Endothelial cell (in vitro differentiated cells): ENCODE measurements at regions not wholly inside any gene's neighbourhood (a gene's known extent, or its start where the extent isn't known, plus 50 kb on each side); places are given as distances from the start of the nearest gene placed in this dataset.

Source experiments
- DNase-seq: peaks from one replicate; pipeline ENCODE4 v3.0.0; 2021; ENCODE audit warnings: low spot score
- H3K27ac Mint-ChIP-seq: one replicate; pipeline ENCODE4 v1.8.0; 2021; ENCODE audit warnings: mixed read lengths, inconsistent platforms; ENCODE audit not compliant: unreplicated experiment
- H3K27me3 Mint-ChIP-seq: one replicate; pipeline ENCODE4 v1.8.0; 2021; ENCODE audit warnings: mild to moderate bottlenecking, moderate library complexity, mixed read lengths, inconsistent platforms; ENCODE audit not compliant: unreplicated experiment
- H3K36me3 Mint-ChIP-seq: one replicate; pipeline ENCODE4 v1.8.0; 2021; ENCODE audit warnings: mild to moderate bottlenecking, low read depth, mixed read lengths, inconsistent platforms; ENCODE audit not compliant: unreplicated experiment
- H3K4me1 Mint-ChIP-seq: one replicate; pipeline ENCODE4 v1.8.0; 2021; ENCODE audit warnings: mild to moderate bottlenecking, mixed read lengths, inconsistent platforms; ENCODE audit not compliant: unreplicated experiment
- H3K4me3 Mint-ChIP-seq: one replicate; pipeline ENCODE4 v1.8.0; 2021; ENCODE audit warnings: mild to moderate bottlenecking, mixed read lengths, inconsistent platforms; ENCODE audit not compliant: unreplicated experiment
- H3K9me3 Mint-ChIP-seq: one replicate; pipeline ENCODE4 v1.8.0; 2021; ENCODE audit warnings: mixed read lengths, inconsistent platforms; ENCODE audit not compliant: unreplicated experiment
- TF ChIP-seq, protein P1 (sequence below): fragments of 200-600 bp; sonication (generic); IDR thresholded peaks from one replicate; pipeline ENCODE4 v1.5.0; 2021; ENCODE audit warnings: antibody characterized with exemption; ENCODE audit not compliant: unreplicated experiment

DNA sequence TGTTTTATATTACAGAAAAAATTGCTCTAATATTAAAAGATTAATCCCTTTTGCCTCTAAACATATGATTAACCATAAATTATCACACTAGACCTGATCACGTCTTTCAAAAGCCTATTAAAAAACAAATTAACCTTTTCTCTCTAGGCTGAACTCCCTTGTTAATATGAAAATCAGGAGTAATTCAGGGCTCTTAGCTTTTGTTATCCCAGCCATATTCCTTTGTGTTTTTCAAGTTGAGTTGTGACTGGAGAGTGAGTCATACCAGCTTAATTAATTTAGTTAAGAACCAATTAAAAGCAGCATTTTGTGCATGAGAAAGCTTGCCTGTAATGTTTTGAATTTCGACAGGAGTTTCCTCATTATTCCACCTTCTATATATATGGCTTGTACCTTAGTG is 385.8 kb downstream of the VGLL3 start:
- no peak for DNase-seq
- TF ChIP-seq, protein P1, sequence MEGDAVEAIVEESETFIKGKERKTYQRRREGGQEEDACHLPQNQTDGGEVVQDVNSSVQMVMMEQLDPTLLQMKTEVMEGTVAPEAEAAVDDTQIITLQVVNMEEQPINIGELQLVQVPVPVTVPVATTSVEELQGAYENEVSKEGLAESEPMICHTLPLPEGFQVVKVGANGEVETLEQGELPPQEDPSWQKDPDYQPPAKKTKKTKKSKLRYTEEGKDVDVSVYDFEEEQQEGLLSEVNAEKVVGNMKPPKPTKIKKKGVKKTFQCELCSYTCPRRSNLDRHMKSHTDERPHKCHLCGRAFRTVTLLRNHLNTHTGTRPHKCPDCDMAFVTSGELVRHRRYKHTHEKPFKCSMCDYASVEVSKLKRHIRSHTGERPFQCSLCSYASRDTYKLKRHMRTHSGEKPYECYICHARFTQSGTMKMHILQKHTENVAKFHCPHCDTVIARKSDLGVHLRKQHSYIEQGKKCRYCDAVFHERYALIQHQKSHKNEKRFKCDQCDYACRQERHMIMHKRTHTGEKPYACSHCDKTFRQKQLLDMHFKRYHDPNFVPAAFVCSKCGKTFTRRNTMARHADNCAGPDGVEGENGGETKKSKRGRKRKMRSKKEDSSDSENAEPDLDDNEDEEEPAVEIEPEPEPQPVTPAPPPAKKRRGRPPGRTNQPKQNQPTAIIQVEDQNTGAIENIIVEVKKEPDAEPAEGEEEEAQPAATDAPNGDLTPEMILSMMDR, result no peak
- H3K36me3 Mint-ChIP-seq, result no peaks in the 10 kb centered on the region
- no peaks in the 10 kb centered on the region for H3K27me3 Mint-ChIP-seq
- H3K9me3 Mint-ChIP-seq, result no peaks in the 10 kb centered on the region
- H3K4me3 Mint-ChIP-seq, result no peak overlapping the region
- H3K4me1 Mint-ChIP-seq, result no peaks in the 10 kb centered on the region
- no peak overlapping the region for H3K27ac Mint-ChIP-seq

DNA sequence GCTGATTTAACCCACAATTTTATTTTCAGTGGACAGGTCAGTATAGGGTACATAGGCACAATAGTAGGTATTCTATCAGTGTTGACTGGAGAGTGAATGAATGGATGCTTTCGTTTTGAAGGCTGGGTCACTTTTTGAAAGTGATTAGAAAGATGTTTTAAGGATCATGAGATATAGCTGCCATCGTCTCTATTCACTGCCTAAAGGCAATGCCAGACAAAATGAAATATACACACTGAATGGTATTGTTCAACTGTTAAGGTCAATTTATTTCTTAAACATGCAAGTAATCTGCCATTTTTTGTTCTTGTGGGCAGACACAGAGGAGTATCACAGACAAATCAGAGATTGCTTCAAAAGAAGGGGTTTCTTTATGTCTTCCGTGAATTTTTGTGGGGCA is 395.3 kb downstream of the VGLL3 start:
- peaks cover 4% of the 10 kb centered on the region for H3K4me1 Mint-ChIP-seq
- TF ChIP-seq, protein P1, result no peak
- no peak for DNase-seq
- peaks cover 1% of the 10 kb centered on the region for H3K27me3 Mint-ChIP-seq
- no peaks in the 10 kb centered on the region for H3K36me3 Mint-ChIP-seq
- no peaks in the 10 kb centered on the region for H3K9me3 Mint-ChIP-seq
- H3K4me3 Mint-ChIP-seq, result no peak overlapping the region
- no peak overlapping the region for H3K27ac Mint-ChIP-seq

DNA sequence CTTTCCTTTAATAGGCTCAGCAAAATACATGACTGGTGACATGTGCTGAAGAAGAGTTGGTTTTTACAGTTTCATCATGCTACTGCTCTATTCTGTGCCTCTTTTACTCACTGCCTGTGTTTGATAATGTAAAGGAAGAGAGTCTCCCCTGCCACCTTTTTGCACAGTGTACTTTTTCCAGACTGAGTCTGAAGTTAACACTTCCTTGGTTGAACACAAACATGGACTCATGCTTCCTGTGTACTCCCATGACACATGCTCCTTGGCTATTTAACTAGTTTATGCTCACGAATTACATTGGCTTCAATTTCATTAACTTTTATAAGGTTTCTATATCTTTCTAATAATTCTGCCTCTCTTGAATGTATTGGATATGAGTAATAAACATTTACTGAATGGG is 396.1 kb downstream of the VGLL3 start:
- no peak for DNase-seq
- Mint-ChIP-seq H3K27ac (no peak overlapping the region), H3K4me3 (no peak overlapping the region), H3K27me3 (peaks cover 1% of the 10 kb centered on the region), H3K9me3 (no peaks in the 10 kb centered on the region), H3K4me1 (peaks cover 4% of the 10 kb centered on the region), H3K36me3 (no peaks in the 10 kb centered on the region)
- TF ChIP-seq, protein P1, result no peak

DNA sequence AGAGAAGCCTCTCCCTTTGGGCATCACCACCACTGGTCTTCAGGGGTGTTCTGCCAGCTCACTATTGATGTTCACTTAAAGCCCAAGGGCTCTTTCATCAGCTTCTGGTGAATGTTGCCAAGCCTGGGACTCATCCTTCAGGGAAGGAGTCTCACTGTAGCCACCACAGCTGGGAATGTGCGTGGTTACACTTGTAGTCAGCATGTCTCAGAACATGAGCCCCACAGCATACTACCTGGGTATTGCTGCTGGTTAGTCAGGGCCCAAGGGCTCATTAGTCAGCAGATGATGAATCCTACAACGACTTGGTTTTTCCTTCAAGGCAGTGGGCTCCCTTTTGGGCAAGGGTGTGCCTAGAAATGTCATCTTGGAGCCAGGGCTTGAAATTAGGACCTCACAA is 412.9 kb downstream of the VGLL3 start:
- Mint-ChIP-seq H3K4me1 (no peaks in the 10 kb centered on the region), H3K9me3 (no peaks in the 10 kb centered on the region), H3K27me3 (no peaks in the 10 kb centered on the region), H3K27ac (no peak overlapping the region), H3K36me3 (no peaks in the 10 kb centered on the region), H3K4me3 (no peak overlapping the region)
- DNase-seq, result no peak
- TF ChIP-seq, protein P1, result no peak

DNA sequence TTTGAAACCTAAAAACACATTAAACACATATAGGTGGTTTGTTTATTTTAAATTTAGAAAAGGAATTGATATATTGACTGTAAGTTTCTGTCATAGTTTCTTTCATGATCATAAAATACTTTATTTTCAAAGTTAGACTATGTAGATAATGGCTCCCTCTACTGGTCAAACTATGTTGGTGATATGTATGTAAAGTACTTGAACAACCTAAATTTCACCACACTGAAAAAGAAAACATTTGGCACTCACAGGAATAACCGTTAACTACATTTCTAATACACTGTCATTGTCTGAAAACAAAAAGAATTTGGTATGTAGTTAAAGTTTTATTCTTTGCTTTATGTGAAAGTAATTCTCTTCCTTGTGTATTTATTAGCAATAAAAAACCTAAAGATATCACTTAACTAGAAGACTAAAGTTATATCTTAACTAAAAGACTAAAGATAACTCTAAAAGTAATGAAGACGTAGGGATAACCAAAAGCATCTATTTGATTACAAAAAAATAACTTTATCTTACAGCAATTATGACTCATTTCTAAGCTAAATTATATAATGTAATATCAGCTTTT is 427.5 kb downstream of the VGLL3 start:
- Mint-ChIP-seq H3K36me3 (no peaks in the 10 kb centered on the region), H3K9me3 (peaks cover 3% of the 10 kb centered on the region), H3K4me1 (peaks cover 3% of the 10 kb centered on the region), H3K4me3 (no peak overlapping the region), H3K27me3 (peaks cover 2% of the 10 kb centered on the region), H3K27ac (no peak overlapping the region)
- TF ChIP-seq, protein P1, result peak; percentile 94
- no peak for DNase-seq
